ENCODE measurements at regions not wholly inside any gene's neighbourhood (a gene's known extent, or its start where the extent isn't known, plus 50 kb on each side); places are given as distances from the start of the nearest gene placed in this dataset.

DNA sequence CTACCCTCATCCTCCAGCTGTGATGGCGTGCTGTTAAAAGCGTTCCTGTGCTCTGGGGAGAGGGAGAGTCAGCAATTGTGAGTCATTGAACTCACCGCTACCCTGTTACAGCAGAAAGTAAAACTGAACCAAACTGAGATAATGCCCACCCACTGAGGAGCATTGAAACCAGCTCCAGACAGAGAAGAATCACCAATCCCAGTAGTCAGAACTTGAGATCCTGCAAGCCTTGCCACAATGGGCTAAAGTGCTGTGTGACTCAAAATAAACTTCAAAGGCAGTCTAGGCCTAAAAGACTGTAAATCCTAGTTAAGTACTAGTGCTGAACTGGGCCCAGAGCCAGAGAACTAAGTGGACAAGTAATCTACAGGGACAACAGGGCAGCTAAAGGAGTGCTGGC lies 1394.2 kb upstream of the DIAPH2 start:
- TF ChIP-seq, protein P1, sequence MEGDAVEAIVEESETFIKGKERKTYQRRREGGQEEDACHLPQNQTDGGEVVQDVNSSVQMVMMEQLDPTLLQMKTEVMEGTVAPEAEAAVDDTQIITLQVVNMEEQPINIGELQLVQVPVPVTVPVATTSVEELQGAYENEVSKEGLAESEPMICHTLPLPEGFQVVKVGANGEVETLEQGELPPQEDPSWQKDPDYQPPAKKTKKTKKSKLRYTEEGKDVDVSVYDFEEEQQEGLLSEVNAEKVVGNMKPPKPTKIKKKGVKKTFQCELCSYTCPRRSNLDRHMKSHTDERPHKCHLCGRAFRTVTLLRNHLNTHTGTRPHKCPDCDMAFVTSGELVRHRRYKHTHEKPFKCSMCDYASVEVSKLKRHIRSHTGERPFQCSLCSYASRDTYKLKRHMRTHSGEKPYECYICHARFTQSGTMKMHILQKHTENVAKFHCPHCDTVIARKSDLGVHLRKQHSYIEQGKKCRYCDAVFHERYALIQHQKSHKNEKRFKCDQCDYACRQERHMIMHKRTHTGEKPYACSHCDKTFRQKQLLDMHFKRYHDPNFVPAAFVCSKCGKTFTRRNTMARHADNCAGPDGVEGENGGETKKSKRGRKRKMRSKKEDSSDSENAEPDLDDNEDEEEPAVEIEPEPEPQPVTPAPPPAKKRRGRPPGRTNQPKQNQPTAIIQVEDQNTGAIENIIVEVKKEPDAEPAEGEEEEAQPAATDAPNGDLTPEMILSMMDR (IDR thresholded peaks at IDR 0.05 in 4 of 5, conservative IDR thresholded peaks at IDR 0.05 in 1 of 5) = no peak
- no peak for TF ChIP-seq POLR2A (IDR thresholded peaks at IDR 0.05)
